Cardiac fibroblast (primary cell): ENCODE measurements at regions not wholly inside any gene's neighbourhood (a gene's known extent, or its start where the extent isn't known, plus 50 kb on each side); places are given as distances from the start of the nearest gene placed in this dataset.
A peak's percentile ranks its signal among the peaks of the same experiment; 100 is the strongest.

Source experiments
- DNase-seq, 2 donors: peaks; one replicate each; pipeline versions ENCODE4 v3.0.0 to v3.0.0-alpha.2; 2010; ENCODE audit warnings: low read depth in 2 of 2
- H3K4me3 ChIP-seq, 2 donors: replicated peaks in 1 of 2; 1 replicate in 1 of 2; 2 replicates in 1 of 2; pipeline ENCODE4 v1.5.1; 2011; ENCODE audit warnings: low read depth in 2 of 2, low read length in 2 of 2, mild to moderate bottlenecking in 2 of 2, moderate library complexity in 1 of 2
- CTCF ChIP-seq: IDR thresholded peaks from one replicate; pipeline ENCODE4 v1.5.1; 2011; ENCODE audit warnings: low read depth, mild to moderate bottlenecking, low read length, inconsistent platforms

GRCh38 chr13:80033951-80034350, 307.0 kb downstream of the SPRY2 start:
- no peak for TF ChIP-seq CTCF
- no peak for DNase-seq
- no peak overlapping the region for H3K4me3 ChIP-seq

GRCh38 chr13:80033286-80033685, 307.6 kb downstream of the SPRY2 start:
- H3K4me3 ChIP-seq: no peak overlapping the region
- peak in 1 of 2 donors; percentile 48 for DNase-seq

GRCh38 chr13:80030491-80030890, 310.4 kb downstream of the SPRY2 start:
- peak; percentile 25 for TF ChIP-seq CTCF
- peak; percentile 59 to 61 for DNase-seq
- H3K4me3 ChIP-seq: no peak overlapping the region

More at GRCh38 chr13:80033286-80033685, 307.6 kb downstream of the SPRY2 start:
- TF ChIP-seq CTCF: no peak

DNA sequence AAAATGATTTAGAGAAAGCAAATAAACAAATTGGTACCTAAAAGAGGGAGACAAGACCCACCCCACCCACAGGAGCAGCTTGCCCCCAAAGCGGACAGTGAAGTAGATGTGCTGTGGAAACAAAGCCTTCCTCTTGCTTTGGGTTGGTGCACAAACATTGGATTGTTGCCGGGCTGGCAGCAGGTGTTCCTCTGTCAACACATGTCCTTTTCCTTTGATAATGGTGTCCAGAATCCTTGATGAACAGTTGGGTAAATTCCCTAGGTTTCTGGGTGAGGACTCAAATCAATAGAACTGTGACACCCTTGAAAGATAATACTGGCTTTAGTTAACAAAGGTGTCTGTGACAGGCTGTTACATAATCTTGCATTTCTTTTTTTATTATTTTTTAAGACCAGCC, 311.8 kb downstream of the SPRY2 start:
- no peak overlapping the region for H3K4me3 ChIP-seq
- no peak for DNase-seq
- no peak for TF ChIP-seq CTCF

GRCh38 chr13:80022146-80022545, 318.8 kb downstream of the SPRY2 start:
- TF ChIP-seq CTCF: no peak
- no peak for DNase-seq

DNA sequence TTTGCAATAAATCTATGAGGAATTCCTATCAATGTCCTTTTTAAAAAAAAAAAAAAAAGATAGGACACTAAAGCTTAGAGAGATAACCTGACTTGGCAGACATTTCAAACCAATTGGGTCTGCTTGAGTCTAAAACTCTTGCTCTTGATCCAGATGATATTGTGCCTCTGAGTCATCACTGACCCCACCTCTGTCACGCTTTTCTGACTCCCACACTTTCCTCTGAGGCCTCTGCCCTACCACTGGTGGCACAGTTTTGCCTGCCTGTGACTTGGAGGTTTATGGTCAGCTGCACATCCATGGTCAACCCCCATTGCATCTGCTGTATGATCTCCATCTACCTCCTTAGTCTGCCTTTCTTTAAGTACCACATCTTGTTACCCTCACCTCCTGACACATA, 328.7 kb downstream of the SPRY2 start:
- DNase-seq: peak; percentile 31
- no peak for TF ChIP-seq CTCF
- no peak overlapping the region for H3K4me3 ChIP-seq

More at GRCh38 chr13:80022146-80022545, 318.8 kb downstream of the SPRY2 start:
- H3K4me3 ChIP-seq: no peak overlapping the region
